Activated CD8-positive, alpha-beta memory T cell treated with anti-CD3 and anti-CD28 coated beads, Interleukin-2, amount 50 U/mL, for 48 hours (primary cell): ENCODE measurements at regions not wholly inside any gene's neighbourhood (a gene's known extent, or its start where the extent isn't known, plus 50 kb on each side); places are given as distances from the start of the nearest gene placed in this dataset.

Source experiments
- DNase-seq: peaks from one replicate; pipeline ENCODE4 v3.0.0-alpha.2; 2020

- DNase-seq: no peak
These were observed 74.6 kb downstream of the FOXD1 start for GRCh38 chr5:73373814-73374510.

- no peak for DNase-seq
These were observed 77.7 kb downstream of the FOXD1 start for GRCh38 chr5:73370640-73371583.

GRCh38 chr5:73370095-73370494 lies 78.5 kb downstream of the FOXD1 start:
- DNase-seq: no peak

DNA sequence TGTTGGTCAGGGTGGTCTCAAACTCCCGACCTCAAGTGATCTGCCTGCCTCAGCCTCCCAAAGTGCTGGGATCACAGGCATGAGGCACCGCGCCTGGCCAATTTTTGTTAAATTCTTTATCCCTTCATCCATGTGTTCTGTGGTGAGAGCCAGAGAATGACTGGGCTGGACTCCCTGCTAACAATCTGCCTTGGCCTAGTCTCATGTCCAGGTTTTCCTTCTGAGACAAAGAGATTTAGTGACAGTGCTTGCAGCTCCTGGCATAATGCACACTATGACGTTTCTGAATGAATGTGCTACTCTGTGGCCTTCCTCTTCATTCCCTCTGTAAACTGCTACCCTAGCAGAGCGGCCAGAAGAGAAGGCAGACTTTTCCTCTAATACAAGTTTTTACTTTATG lies 79.3 kb downstream of the FOXD1 start:
- no peak for DNase-seq

- DNase-seq: no peak
These were observed 80.9 kb downstream of the FOXD1 start for GRCh38 chr5:73367650-73368049.

GRCh38 chr5:73365990-73366667 lies 82.4 kb downstream of the FOXD1 start:
- DNase-seq: no peak

DNA sequence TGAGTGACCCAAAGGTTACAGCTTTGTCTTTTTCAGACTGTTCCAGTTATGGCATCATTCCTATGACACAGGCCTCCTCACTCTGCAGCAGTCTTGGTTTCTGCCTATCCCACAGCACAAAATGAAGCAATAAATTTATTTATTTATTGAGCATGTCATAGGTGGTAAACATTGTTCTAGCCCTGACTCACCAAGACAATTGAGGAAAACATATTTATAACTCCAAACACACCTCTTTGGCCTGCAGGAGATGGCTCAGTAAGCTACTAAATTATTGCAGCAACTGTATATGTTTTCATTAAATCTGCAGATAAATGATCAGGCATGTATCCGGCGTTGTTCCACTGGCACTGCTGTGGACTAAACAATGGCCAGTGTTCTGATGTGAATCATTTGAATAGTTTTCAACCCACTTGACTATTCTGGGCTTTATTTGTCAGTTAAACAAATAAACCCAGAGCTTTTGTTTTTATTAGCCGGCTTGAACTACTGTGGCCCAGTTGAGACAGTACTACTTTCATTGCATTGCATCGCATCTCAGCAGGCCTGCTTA lies 83.2 kb downstream of the FOXD1 start:
- no peak for DNase-seq

DNA sequence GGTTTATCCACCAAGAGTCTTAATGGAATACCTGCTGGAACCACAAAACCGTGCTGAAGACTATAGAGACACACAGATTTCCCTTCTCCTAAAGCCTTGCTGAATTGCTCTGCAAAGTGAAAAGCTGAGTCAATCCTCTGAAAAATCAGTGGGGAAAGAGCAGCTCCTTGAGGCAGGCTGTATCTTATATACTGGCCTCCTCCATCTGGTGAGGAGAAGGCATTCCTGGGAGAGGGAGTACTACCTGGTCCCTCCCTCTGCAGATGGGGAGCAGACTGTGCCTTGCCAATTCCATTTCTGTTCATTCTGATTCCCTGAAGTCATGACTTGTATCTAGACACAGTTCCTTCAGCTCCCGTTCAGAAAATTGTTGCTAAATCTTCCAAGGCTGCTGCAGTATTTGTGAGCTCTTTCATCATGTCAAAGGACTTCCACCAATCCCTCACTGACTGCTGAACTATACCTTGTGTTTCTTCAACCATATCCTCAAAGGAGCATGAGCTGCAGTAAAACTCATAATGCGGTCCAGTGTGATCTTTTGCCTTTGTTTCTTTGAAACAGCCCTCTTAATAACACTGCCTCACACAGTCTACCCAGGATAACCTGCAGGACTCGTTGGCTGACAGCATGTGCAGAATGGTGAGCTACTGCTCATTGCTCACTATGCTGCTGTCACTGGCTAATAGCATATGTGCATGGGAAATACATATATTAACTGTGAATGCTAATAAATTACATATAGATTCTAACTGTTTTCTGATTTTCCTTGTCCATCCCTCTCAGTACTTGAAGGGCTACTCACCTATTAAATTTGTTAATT lies 84.5 kb downstream of the FOXD1 start:
- DNase-seq: no peak

- DNase-seq: no peak
These were observed 89.2 kb downstream of the FOXD1 start for GRCh38 chr5:73359395-73359794.

DNA sequence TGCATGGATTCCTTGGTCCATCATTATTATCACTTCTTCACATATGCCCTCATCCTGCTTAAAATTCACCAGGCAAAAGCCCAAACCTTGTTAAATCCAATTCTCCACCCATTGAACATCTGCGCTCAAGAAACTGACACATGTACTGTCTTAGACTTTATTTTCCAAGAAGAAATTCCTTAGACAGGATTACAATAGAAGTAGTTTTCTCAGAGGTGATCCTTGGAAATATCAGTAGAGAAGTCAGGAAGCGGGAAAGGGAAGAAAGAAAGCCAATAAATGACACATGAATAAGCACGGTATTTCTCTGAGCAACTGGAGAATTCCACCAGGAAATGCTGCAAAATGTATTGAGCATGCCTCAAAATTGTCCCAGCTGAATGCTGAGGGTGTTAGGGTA lies 90.2 kb downstream of the FOXD1 start:
- DNase-seq: no peak

- no peak for DNase-seq
These were observed 91.0 kb downstream of the FOXD1 start for GRCh38 chr5:73357576-73357975.

- DNase-seq: no peak
These were observed 93.5 kb downstream of the FOXD1 start for GRCh38 chr5:73355108-73355507.

DNA sequence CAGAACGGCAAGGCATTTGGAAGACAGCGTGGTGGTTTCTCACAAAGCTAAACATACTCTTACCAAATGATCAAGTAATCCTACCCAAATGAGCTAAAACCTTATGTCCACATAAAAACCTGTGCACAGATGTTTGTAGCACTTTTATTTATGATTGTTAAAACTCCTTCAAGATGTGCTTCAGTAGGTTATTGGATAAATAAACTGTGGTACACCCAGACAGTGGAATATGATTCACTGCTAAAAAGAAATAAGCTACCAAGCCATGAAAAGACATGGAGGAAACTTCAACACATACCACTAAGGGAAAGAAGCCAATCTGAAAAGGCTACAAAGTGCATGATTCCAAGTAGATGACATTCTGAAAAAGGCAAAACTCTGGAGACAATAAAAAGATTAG lies 94.2 kb downstream of the FOXD1 start:
- no peak for DNase-seq

GRCh38 chr5:73352649-73353230 lies 95.8 kb downstream of the FOXD1 start:
- DNase-seq: no peak

GRCh38 chr5:73352243-73352642 lies 96.3 kb downstream of the FOXD1 start:
- DNase-seq: no peak

GRCh38 chr5:73351593-73351992 lies 97.0 kb downstream of the FOXD1 start:
- no peak for DNase-seq

DNA sequence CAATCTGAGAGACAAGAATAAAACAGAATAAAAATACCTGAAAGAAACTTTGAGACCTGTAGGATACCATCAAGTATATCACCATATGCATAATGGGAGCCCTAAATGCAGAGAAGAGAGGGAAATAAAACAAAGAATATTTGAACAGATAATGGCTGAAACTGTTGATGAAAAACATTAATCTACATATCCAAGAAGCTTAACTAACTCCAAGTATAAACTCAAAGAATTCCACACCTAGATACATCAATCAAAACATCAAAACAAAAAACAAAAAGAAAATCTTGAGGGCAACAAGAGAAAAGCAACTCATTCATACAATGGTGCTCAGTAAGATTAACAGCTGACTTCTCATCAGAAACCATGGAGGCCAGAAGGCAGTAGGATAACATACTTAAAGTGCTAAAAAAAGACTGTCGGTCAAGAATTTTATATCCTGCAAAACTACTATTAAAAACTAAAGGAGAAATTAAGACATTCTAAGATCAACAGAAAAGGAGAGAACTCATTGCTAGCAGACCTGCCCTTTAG lies 101.6 kb downstream of the FOXD1 start:
- no peak for DNase-seq

DNA sequence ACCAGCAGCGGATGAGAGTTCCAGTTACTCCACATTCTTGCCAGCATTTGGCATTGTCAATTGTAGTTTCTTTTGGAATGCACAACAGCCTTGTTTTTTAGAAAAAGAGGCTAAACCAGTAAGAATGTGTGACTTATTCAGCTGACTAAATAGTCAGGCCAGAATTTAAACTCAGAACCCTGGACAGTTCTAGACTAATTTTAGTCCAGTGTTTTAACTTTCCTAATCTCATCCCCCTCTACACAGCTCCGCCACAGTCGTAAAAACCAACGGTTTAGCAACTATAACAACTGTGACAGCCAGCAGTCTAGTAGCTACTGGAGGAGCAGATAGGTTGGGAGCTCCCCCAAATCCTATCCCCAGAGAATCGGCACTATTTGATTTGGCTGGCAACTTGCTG lies 103.7 kb downstream of the FOXD1 start:
- DNase-seq: no peak

DNA sequence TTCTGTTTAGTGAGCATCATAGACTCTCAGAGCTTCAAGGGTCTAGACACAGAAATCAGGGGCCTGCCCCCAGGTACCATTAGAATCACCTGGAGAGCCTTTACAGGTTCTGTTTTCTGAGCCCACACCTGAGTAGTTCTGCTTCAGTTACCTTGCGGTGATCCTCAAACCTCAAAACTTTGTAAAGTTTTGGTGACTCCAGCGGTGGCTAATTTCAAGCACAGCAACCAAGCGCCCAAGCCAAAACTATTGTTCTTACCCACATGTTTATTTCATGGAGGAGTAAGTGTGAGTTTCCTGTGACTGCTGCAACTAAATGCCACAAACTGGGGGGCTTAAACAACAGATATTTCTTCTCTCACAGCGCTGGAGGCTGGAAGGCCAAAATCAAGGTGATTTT lies 108.9 kb downstream of the FOXD1 start:
- DNase-seq: no peak

DNA sequence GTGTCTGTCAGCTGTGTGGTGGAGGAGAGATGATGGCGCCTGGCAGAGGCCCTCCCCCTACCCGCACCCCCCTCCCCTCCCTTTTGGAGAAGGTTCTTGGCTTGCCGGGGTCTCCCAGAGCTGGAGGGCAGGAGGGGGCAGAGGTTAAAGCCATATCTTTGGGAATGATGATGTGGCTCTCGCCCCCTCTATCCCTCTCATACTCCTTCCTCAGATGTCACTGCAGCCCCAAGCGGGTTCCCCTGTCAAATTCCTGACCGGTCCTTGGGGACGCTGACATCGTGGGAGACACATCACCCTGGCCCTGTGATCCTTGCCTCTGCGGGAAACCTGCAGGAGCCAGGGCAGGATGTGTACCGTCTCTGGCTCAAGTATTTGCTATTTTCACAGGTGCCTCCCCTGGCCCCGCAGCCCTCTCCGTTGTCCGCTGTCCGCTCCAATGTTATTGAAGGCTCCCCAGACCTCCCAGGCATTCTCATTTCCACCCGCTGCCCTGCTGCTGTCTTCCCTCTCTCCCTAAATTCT lies 109.5 kb downstream of the FOXD1 start:
- DNase-seq: no peak

DNA sequence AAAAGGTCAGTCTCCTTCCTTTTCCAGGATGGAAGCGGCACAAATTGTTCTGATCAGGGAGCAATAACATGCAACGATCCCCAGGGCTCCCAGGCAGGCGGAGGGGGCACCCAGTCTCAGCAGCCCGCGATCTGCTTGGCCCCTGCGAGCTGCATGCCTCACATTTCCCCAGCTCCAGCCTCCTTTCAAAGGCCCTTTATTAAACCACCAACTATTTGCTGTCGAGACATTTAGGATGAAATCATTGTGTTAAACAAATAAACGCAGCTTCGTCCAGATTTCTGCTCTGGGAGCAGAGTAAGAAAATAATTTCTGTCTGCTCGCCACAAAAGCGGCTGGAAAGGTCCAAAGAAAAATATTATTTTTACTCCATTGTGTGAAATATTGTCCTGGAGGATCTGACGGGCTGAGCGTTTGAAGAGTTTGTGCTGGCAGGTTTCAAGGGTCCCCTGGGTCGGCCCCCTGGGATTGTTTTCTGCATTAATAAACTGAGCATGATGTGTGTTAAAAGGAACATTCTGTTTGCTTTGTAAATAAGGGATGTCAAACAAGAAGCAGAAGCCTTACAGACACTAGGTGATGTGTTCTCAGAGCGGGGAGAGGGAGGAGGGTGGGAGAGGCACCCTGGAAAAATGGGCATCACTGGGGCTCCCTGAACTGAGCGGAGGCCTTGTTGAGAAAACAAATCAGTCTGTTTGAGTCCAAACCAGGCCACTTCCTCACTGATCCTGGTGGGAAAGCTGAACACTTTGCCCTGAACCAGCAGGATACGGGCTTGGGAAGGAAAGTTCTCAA lies 110.1 kb downstream of the FOXD1 start:
- no peak for DNase-seq
